ENCODE measurements at regions not wholly inside any gene's neighbourhood (a gene's known extent, or its start where the extent isn't known, plus 50 kb on each side); places are given as distances from the start of the nearest gene placed in this dataset.

DNA sequence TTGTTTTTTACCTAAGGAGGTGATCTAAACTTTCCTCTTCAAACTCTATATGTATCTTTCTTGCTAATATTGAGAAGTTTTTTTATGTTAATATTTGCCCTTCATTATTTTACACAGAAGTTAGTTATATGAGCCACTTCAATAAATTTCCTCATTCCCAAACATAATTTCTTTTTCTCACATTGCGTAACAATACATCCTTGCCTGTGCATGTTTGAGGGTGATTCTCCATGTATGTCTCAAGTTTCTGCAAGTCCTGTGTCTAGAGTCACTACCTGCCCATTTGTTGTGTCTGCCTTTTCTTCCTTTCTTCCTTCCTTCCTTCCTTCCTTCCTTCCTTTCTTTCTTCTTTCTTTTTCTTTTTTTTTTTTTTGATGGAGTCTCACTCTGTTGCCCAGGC, 2057.9 kb downstream of the PCDH7 start:
- in situ Hi-C loops (cut with HindIII; ENCODE audit: low sequenced_read_pairs) = no loop called here
- no peak for DNase-seq (ENCODE audit: low read depth, low spot score)
- TF ChIP-seq, protein P1, sequence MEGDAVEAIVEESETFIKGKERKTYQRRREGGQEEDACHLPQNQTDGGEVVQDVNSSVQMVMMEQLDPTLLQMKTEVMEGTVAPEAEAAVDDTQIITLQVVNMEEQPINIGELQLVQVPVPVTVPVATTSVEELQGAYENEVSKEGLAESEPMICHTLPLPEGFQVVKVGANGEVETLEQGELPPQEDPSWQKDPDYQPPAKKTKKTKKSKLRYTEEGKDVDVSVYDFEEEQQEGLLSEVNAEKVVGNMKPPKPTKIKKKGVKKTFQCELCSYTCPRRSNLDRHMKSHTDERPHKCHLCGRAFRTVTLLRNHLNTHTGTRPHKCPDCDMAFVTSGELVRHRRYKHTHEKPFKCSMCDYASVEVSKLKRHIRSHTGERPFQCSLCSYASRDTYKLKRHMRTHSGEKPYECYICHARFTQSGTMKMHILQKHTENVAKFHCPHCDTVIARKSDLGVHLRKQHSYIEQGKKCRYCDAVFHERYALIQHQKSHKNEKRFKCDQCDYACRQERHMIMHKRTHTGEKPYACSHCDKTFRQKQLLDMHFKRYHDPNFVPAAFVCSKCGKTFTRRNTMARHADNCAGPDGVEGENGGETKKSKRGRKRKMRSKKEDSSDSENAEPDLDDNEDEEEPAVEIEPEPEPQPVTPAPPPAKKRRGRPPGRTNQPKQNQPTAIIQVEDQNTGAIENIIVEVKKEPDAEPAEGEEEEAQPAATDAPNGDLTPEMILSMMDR (IDR thresholded peaks at IDR 0.05; ENCODE audit: low read depth, low read length) = no peak
- H3K4me3 ChIP-seq (ENCODE audit: low read depth, low read length) = no peak overlapping the region

DNA sequence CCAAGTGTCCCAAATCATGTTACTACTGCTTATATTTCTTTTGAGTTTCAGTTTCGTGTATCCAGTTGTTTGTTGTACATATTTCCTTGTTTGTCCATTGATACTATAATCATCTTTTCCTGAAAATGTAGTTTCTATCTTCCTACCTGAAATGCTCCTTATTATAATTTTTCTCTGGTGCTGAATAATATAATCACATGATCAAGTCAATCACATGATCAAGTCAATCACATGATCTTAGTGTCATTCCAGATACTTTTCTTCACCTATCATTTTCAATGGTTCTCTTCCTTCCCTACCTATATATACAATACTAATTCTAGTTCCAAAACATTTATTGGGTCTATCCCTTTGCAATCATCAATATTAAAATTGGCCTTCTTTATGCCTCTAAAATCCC, 2058.8 kb downstream of the PCDH7 start:
- TF ChIP-seq, protein P1 (IDR thresholded peaks at IDR 0.05; ENCODE audit: low read depth, low read length) = no peak
- in situ Hi-C loops (cut with HindIII; ENCODE audit: low sequenced_read_pairs) = no loop called here
- no peak overlapping the region for H3K4me3 ChIP-seq (ENCODE audit: low read depth, low read length)
- DNase-seq (ENCODE audit: low read depth, low spot score) = no peak

DNA sequence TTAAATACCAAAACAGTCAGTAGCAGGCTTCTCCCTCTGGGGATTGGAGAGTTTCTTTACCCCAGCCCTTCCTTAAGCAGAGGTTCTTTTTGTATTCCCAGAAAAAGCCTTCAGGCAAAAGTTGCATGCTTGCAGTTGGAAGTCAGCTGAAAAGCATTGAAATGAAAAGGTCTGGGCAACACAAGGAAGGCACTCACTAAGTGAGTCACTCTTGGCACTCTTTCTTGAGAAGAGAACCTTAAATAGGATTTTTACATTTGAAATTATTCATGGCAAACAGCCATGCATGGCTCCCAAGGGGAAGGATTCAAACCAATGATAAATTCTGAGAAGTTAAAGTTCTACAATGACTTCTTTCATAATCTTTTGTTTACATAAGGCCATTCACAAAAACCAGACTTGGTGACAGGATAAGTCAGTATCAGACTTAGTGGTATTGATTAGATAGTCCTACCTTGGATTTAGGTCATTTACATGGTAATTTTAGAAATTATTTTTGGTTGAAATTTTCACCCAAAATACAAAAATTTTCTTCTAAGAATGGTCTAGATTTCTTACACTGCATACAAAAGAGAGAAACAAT, 2068.9 kb downstream of the PCDH7 start:
- in situ Hi-C loops (cut with HindIII; ENCODE audit: low sequenced_read_pairs) = no loop called here
- no peak overlapping the region for H3K4me3 ChIP-seq (ENCODE audit: low read depth, low read length)
- peak; percentile 69 for DNase-seq (ENCODE audit: low read depth, low spot score)
- TF ChIP-seq, protein P1 (IDR thresholded peaks at IDR 0.05; ENCODE audit: low read depth, low read length) = no peak

DNA sequence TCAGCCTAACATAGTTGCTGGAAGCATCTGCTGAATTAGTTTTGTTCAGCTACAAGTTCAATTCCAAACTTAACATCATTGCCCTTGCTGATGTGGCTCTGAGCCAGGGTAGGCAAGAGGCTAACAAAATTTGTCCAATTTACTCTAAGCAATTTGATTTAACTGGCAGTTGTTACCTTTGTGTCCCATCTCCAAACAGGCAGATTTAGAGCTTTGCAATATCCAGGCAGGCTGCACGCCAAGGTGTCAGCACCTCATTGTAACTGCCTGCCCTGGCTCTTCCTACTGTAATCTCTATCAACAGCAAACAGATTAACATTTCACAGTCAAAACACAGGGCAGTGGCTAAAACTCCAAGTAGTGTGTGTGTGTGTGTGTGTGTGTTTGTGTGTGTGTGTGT, 2070.6 kb downstream of the PCDH7 start:
- in situ Hi-C loops (cut with HindIII; ENCODE audit: low sequenced_read_pairs) = no loop called here
- TF ChIP-seq, protein P1 (IDR thresholded peaks at IDR 0.05; ENCODE audit: low read depth, low read length) = no peak
- no peak overlapping the region for H3K4me3 ChIP-seq (ENCODE audit: low read depth, low read length)
- no peak for DNase-seq (ENCODE audit: low read depth, low spot score)

DNA sequence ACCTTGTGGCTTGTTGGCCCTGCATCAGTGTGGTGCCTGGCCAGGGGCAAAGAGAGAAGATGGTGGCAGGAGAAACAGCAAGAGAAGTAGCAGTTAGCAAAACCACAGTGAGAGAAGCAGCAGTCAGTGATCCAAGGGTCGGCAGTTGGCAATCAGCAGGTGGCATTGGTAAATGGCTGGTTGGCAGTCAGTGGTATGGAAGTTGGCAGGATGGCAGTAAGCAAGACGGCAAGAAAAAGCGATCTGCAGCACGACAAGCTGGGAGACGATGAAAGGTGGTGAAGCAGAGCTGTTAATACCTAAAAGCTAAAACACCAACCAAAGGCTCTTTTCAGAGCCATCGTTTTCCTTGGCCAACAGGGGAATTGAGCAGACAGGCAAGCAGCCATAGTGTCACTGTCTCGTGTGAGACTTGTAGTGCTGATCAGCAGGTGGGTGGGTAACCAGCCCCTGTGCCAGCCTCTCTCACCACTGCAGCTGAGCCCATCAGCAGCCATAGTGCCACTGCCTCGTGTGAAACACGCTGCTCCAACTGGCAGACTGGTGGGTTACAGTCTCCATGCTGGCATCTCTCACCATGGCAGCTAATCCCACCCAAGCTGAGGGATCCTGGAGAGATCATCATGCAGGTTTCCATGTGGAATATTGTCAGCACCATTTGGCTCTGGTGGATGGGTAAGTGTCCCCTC, 2078.4 kb downstream of the PCDH7 start:
- no peak overlapping the region for H3K4me3 ChIP-seq (ENCODE audit: low read depth, low read length)
- in situ Hi-C loops (cut with HindIII; ENCODE audit: low sequenced_read_pairs) = no loop called here
- TF ChIP-seq, protein P1 (IDR thresholded peaks at IDR 0.05; ENCODE audit: low read depth, low read length) = no peak

DNA sequence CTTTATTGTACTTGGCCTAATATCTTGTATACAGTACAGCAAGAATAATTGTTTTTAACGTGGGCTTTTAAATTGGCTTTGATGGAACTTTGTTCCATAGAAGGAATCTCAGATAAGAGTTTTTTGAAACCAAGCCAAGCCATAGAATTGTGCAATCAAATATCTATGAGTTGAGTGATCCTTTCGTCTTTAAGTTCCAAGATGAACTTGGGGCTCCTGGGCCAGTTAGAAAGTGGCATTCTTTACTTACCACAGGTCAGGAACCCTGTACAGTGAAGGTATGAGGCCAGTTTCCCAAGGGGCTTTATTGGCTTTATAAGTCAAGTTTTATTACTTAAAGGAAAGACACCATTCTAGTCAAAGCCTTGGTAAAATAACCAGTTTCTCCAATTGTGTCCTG, 2104.2 kb downstream of the PCDH7 start:
- peak; percentile 39 for DNase-seq (ENCODE audit: low read depth, low spot score)
- in situ Hi-C loops (cut with HindIII; ENCODE audit: low sequenced_read_pairs) = no loop called here
- H3K4me3 ChIP-seq (ENCODE audit: low read depth, low read length) = no peak overlapping the region
- TF ChIP-seq, protein P1 (IDR thresholded peaks at IDR 0.05; ENCODE audit: low read depth, low read length) = no peak

More for the DNA sequence above, 2078.4 kb downstream of the PCDH7 start:
- DNase-seq (ENCODE audit: low read depth, low spot score) = no peak

All from astrocyte of the spinal cord (primary cell).